Posterior vena cava (tissue), 2 donors: ENCODE measurements at regions not wholly inside any gene's neighbourhood (a gene's known extent, or its start where the extent isn't known, plus 50 kb on each side); places are given as distances from the start of the nearest gene placed in this dataset.
A peak's percentile ranks its signal among the peaks of the same experiment; 100 is the strongest.

Experiments
- DNase-seq: peaks from one replicate; pipeline ENCODE4 v3.0.0-alpha.2; 2020; ENCODE audit warnings: low spot score
- intact Hi-C, 2 donors: fragments of 100-400 bp; cut with DNase I; formaldehyde crosslinking; loops; one replicate each; pipeline versions ENCODE4 v1.14.1 to v1.14.2; 2022 to 2023
- donor health status: DM: yes; HTN: yes; CAD: no.
- donor health status: DM: yes; HTN: yes; CAD: no.

- intact Hi-C loops: loop anchor here in 1 of 2 donors (10.0 kb wide), 1 partner anchor 66 kb away; no protein-coding TSS in a partner anchor
- DNase-seq: peak; percentile 32
Observed at GRCh38 chr9:135228345-135228982, 141.0 kb downstream of the OLFM1 start.

DNA sequence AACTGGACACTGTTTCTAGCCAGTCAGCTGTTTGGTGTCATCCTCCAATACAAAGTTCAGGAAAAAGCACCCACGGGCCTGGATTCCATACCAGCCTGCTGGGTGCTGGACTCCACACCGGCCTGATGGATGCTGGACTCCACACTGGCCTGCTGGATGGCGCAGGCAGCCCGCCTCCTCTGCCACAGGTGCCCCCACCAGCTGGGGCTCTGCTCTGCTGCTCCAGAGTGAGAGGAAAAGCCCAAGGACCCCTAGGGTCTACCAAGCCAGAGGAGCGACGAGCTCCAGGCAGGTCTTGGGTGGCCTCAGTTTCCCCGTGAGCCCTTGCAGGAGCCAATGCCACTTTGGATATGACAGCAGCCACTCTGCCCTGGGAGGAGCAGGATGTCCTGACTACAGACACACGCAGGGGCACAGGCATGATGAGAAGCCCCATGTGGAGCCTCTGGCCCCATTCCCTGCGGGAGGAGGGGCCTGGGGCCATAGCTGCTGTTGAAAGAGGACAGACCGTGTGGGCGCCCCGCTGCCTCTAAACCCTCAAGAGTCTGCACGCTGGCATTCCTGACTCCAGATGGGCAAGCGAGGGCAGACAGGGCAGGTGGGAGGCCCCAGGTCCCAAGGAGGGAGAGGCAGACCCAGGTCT is 141.6 kb downstream of the OLFM1 start:
- peak; percentile 47 for DNase-seq
- intact Hi-C loops: loop anchor here in 1 of 2 donors (10.0 kb wide), 1 partner anchor 66 kb away; no protein-coding TSS in a partner anchor

- DNase-seq: peak; percentile 69
- intact Hi-C loops: loop anchor here in 1 of 2 donors (10.0 kb wide), 1 partner anchor 65 kb away; no protein-coding TSS in a partner anchor
Observed at GRCh38 chr9:135229701-135230385, 142.4 kb downstream of the OLFM1 start.

- intact Hi-C loops: no loop called here
- no peak for DNase-seq
Observed at GRCh38 chr9:135230386-135230765, 142.9 kb downstream of the OLFM1 start.

DNA sequence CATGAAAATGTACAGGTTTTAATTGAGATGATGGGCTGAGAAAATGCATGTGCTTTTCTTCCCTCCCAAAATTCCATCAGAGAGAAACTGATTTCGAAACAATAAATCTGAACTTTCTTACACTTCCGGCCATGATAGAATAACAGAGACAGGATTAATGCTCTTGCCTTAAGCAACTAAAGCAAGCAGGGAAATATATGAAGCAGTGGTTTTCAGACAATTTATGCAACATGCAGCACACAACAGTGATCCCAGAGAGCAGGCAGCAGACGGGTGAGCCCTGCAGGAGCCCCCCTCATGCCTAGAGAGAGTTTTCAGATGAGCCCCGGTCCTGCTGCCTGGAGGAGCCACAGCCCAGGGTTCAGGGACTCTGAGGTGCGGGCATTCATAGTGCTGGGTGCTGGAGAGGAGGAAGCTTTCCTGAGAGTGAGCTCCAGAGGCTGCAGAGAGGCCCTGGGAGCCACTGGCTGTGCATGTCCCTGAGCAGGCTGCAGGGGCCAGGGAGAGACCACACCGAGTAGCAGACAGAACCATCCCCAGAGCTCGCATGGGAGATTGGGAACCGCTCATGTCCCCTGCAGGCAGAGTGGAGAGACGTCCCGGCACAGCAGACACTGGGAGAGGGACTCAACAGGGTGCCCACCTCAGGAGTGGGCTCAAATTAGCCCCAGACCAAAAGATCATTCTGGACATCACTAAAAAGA is 143.5 kb downstream of the OLFM1 start:
- peak; percentile 61 for DNase-seq
- intact Hi-C loops: no loop called here

DNA sequence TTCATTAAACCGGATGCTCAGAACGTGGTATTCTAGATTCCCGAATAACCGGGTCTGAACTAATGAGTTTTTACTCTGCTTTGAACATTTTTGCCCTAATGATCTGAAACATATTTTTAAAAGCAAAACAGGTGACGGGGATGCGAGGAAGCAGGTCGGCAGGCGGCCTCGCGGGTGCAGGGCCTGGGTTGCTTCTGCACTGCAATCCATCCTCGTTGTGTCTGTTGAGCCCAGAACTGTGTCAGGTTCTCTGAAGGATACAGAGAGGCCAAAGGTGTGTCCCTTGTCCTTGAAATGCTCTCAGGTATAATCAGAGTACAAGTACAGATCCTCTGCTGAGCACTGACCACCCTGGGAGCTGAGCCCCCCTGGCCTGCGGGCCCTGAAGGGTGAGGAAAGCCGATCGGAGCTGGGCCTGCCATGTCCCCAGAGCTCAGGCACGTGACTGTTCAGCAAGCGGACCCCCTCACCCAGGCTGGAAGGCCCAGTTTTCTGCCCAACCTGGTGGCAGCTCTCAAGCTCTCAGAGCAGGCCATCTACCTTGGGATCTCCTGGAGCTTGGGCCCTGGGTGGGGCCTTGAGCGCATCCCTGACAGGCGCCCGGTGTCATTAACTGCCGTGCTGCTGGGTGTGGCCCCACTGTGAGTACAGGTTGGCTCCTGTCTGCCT is 151.8 kb downstream of the OLFM1 start:
- intact Hi-C loops: no loop called here
- DNase-seq: peak; percentile 57

DNA sequence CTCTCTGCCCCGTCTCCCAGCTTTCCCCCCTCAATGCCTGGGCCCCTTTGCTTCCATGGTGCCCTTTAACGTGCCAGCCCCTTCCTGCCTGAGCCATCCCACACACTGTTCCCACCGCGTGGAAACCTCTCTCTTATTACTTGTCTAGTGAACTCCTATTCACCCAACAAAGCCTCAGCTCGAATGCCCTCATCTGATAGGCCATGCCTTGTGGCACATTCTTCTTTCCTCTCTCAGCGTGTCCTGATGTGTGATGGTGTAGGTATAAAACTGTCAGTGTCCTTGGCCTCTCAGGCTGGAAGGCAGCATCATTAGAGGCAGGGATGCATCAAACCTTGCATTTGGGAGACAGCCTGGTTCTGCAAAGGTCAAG is 152.3 kb downstream of the OLFM1 start:
- intact Hi-C loops: no loop called here

GRCh38 chr9:135240222-135240621 is 152.8 kb downstream of the OLFM1 start:
- DNase-seq: peak; percentile 29
- intact Hi-C loops: no loop called here

More for the DNA sequence above, 152.3 kb downstream of the OLFM1 start:
- DNase-seq: peak; percentile 42

GRCh38 chr9:135240871-135241311 is 153.4 kb downstream of the OLFM1 start:
- DNase-seq: peak; percentile 61
- intact Hi-C loops: no loop called here

GRCh38 chr9:135241381-135242048 is 154.0 kb downstream of the OLFM1 start:
- intact Hi-C loops: no loop called here
- peak; percentile 47 for DNase-seq

DNA sequence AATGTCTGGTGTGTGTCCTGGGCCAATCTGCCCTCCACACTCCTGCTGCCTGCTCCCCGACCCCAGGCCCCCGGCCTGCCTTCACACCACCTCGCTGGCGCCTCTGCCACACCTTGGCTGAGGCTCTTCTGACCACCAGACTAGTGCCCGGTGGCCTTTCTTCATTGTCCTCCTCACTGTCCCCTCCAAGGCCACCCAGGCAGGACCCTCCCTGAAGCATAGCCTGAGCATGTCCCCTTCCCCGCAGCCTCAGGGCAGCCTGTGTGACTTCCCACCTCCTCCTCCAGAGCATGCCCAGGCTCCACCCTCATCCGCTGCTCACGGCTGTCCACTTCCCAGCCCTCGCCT is 154.6 kb downstream of the OLFM1 start:
- peak; percentile 74 for DNase-seq
- intact Hi-C loops: no loop called here

DNA sequence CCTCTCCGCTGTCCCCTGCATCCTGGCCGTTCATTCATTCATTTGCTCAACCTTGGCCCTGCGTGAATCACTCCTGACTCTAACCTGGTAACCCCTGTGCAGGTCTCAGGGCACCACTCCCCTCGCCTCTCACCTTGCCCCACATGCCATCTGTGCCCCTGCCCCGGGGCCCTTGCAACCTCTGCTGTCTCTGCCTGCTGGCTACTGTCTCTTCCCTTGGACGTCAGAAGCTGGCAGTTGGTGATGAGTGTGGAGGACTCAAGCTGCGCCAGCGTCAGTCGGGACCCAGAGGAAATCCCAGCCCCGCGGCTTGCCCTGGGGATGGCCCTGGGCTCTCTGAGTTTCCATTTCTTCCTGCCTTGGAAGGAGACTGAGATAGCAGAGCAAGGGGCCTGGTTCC is 154.9 kb downstream of the OLFM1 start:
- peak; percentile 42 for DNase-seq
- intact Hi-C loops: no loop called here

DNA sequence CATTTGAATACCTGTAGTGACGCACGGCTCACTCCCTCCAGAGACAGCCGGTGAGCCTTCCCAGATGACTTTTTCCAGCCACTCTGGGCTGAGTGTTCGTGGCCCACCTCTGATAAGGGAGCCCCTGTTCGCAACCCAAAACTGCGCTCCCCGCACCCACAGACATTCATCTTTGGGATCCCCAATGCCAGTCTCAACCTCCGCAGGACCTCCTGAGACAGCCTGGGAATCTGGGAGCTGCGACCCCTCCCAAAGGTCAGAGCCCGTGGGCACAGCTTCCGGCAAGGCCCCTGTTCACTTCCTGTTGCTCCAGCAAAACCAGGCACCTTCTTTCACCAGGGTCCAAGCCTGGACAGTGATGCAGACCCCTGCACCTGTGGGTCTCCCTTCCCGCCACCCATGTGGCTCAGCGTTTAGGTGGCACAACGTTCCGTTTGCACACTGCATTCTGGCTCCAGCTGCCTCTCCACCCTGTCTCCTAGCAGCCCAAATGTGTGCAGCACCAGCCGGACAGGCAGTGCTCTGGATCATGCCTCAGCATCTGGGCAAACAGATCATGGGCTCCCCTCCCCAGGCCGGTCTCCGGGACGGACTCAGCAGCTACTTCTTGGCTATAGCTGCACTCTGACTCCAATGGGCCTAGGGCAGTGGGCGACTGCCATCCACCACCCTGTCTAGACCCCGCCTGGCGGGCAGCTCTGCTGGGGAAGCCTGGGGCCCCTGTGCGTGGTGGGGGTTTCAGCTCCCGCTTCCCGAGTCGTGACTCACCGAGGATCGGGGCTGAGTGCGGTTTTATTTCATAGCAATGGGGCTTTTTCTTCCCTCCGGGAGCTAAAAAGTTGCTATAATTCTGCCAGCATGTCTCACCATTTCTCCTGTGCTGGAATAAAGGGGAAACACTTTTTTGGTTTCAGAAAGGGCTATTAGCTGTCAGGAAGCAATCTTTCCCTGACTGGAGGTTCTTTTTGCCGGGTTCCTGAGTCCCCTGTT is 156.0 kb downstream of the OLFM1 start:
- intact Hi-C loops: no loop called here
- DNase-seq: peak; percentile 64

DNA sequence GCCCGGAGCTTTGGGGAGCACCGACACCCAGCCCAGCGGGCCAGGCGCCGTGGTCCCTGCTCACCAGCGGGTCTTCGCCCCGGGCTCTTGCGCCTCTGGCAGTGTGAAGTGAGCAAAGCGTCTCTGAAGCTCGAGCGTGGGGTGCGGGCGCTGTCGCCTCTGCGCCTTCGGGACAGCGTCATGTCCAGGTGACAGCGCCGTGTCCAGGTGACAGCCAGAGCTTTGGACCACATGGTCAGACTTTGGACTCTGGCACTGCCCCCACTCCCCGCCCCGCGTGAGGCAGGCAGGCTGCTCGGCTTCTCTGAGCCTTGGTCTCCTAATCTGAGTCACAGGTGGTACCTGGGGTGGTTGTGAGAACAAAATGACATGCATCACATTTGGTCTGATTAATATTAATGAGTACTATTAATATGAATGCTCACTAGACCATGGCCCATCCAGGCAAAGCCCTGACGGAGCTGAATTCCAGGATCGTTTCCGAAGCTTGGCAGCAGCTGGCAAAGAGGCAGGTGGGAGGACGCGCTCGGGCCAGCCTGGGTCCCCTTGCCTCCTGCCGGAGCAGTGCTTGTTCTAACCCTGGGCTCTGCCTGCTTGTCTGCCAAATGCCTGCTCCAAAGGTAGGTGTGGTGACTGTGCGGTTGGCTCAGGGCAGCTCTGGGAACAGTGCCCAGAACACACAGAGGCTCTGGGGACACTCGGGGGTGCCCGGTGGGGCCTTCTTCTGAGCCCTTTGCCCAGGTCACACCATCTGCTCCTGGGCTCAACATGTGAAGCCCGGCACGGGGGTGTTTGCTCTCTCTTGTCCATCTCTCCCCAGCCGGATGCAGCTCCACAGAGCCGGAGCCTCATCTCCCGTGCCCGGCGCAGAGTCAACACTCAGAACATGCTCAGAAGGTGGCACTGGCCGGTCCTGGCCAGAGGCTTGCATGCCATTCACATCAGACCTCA is 157.1 kb downstream of the OLFM1 start:
- intact Hi-C loops: no loop called here
- DNase-seq: peak; percentile 78

DNA sequence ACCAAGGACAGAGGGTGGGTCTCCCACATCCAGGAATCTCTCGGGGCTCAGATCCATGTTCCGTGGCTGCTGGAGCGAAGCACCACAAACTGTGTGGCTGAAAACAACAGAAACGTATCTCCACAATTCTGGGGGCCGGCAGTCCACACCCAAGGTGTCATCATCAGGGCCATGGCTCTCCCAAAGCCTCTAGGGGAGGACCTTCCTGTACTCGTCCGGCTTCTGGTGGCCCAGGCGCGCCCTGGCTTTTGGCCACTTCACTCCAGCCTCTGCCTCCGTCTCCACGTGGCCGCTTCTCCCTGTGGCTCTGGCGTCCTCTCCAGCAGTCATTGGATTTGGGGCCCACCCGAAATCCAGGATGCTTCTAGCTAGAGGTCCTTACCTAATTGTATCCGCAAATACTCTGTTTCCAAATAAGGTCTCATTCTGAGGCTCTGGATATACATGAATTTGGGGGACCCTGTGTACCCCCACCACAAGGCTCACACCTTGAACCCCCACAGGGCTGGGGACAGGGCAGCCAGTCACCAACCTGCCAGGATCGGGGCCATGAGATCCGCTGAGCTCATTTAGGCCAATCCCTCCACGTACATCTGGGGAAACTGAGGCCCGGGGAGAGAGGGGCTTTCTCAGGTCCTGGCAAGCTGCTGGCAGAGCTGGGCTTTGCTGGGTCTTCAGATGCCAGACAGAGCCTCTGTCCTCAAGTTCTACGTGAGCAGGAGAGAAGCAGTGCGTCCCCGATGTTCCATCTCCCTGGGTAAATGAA is 158.2 kb downstream of the OLFM1 start:
- intact Hi-C loops: no loop called here

More for the DNA sequence above, 158.2 kb downstream of the OLFM1 start:
- DNase-seq: peak; percentile 73
